ENCODE measurements at regions not wholly inside any gene's neighbourhood (a gene's known extent, or its start where the extent isn't known, plus 50 kb on each side); places are given as distances from the start of the nearest gene placed in this dataset.

DNA sequence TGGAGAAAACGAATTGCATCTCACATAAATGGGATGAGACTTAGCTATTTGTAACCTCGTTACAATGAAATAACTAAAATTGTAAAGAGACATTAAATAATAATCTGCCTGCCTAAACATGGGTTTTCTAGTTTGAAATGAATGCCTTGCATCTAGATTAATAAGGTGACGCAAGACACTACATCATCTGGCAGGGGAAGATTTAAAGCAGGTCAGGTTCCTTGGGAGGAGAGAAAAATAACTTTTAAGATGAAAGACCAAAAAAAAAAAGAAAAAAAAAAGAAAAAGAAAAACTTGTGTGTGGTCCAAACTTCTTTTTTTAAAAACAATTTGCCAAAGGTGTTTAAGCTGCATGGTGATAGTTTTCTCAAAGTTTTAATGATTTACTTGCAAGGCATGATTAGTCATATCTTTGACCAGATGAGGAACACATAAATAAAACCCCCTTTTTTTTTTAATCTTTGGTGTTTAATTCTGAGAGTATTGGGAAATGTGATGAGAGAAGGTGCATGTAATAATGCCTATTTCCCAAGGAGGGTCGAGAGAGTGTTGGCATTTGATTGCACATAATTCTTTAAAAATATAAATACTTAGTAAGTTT is 122.9 kb upstream of the ADAMTSL1 start:
- H3K4me1 Mint-ChIP-seq = no peaks in the 10 kb centered on the region
- H3K36me3 Mint-ChIP-seq (ENCODE audit: low read depth) = no peaks in the 10 kb centered on the region
- ATAC-seq (no peak), DNase-seq (no peak)
- no peaks in the 10 kb centered on the region for H3K9me3 Mint-ChIP-seq (ENCODE audit: low read depth)
- ChIA-PET POLR2A (interaction anchor here (0.6 kb wide), 1 partner anchor 148 kb away, joined by 3 read pairs; no protein-coding TSS in a partner anchor), CTCF (interaction anchor here (0.6 kb wide), 1 partner anchor 10 kb away, joined by 3 read pairs; no protein-coding TSS in a partner anchor)
- H3K4me3 Mint-ChIP-seq = no peak overlapping the region
- peaks cover 1% of the 10 kb centered on the region for H3K27me3 Mint-ChIP-seq
- H3K27ac Mint-ChIP-seq = no peak overlapping the region
- intact Hi-C loops (cut with DNase I, micrococcal nuclease) = no loop called here

- intact Hi-C loops (cut with DNase I, micrococcal nuclease) = no loop called here
- Mint-ChIP-seq H3K36me3 (ENCODE audit: low read depth) (no peaks in the 10 kb centered on the region), H3K4me1 (no peaks in the 10 kb centered on the region), H3K27ac (no peak overlapping the region), H3K9me3 (ENCODE audit: low read depth) (no peaks in the 10 kb centered on the region), H3K4me3 (no peak overlapping the region), H3K27me3 (peaks cover 1% of the 10 kb centered on the region)
- ChIA-PET POLR2A (no interaction called here), CTCF (no interaction called here)
- DNase-seq (no peak), ATAC-seq (no peak)
Observed at GRCh38 chr9:18352711-18353110, 121.2 kb upstream of the ADAMTSL1 start.

GRCh38 chr9:18353473-18353872 is 120.5 kb upstream of the ADAMTSL1 start:
- Mint-ChIP-seq H3K27me3 (peaks cover 1% of the 10 kb centered on the region), H3K36me3 (ENCODE audit: low read depth) (no peaks in the 10 kb centered on the region), H3K4me1 (no peaks in the 10 kb centered on the region), H3K9me3 (ENCODE audit: low read depth) (no peaks in the 10 kb centered on the region), H3K4me3 (no peak overlapping the region), H3K27ac (no peak overlapping the region)
- POLR2A ChIA-PET = no interaction called here
- ATAC-seq (no peak), DNase-seq (no peak)
- CTCF ChIA-PET = no interaction called here
- intact Hi-C loops (cut with DNase I, micrococcal nuclease) = no loop called here

DNA sequence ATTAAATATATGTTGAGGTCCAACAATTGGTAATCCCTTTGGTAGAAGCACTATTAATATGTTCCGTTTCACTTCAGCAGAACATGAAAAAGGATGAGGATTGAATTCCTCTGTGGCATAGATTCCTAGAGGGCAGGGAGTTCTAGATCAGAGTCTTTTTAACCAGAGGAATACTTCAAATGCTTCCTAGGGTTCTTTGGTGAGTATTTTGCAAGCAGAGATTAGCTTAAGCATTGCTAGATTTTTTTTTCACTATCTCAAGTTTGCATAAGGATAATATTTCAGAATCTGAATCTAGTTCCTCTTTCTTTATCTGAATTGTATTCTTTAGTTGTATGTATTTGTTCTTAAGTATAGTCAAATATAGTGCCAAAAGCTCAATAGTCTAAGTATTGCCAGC is 116.6 kb upstream of the ADAMTSL1 start:
- ChIA-PET CTCF (no interaction called here), POLR2A (no interaction called here)
- Mint-ChIP-seq H3K27me3 (peaks cover 3% of the 10 kb centered on the region), H3K9me3 (ENCODE audit: low read depth) (no peaks in the 10 kb centered on the region), H3K4me3 (no peak overlapping the region), H3K27ac (no peak overlapping the region), H3K36me3 (ENCODE audit: low read depth) (no peaks in the 10 kb centered on the region), H3K4me1 (no peaks in the 10 kb centered on the region)
- DNase-seq (no peak), ATAC-seq (no peak)
- intact Hi-C loops (cut with DNase I, micrococcal nuclease) = no loop called here

DNA sequence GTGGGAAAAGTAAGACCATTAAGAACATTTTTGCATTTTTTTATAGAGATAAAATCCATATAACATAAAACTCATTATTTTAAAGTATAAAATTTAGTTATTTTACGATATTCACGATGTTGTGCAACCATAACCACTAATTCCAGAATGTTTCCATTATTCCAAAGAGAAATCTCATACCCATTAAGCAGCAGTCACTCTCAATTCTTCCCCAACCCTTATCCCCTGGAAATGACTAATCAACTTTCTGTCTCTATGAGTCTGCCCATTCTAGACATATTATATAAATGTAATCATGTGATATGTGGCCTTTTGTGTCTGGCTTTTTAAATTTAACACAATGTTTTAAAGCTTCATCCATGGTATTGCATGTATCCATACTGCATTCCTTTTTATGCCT is 115.6 kb upstream of the ADAMTSL1 start:
- ChIA-PET POLR2A (no interaction called here), CTCF (no interaction called here)
- ATAC-seq (no peak), DNase-seq (no peak)
- intact Hi-C loops (cut with DNase I, micrococcal nuclease) = no loop called here
- Mint-ChIP-seq H3K27me3 (peaks cover 3% of the 10 kb centered on the region), H3K4me3 (no peak overlapping the region), H3K36me3 (ENCODE audit: low read depth) (no peaks in the 10 kb centered on the region), H3K27ac (no peak overlapping the region), H3K9me3 (ENCODE audit: low read depth) (no peaks in the 10 kb centered on the region), H3K4me1 (no peaks in the 10 kb centered on the region)

DNA sequence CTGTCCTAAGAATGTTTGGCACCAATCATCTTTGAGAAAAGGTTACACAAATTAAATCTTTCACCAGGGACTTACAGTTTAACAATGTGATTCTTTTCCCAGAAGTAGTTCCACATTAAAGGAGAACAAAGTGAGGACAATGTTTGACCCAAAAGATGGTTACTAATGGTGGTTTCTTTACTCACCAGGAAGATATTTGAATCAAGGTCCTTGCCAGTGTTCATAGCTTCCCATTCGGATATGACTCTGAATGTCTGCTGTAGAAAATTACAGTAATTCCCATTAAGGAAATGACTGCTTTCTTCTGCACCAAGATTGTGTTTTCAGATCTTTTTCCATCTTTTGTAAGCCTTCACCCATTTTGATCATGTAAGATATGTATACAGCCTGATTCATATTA is 114.6 kb upstream of the ADAMTSL1 start:
- peaks cover 3% of the 10 kb centered on the region for H3K27me3 Mint-ChIP-seq
- ChIA-PET POLR2A (no interaction called here), CTCF (no interaction called here)
- no peaks in the 10 kb centered on the region for H3K9me3 Mint-ChIP-seq (ENCODE audit: low read depth)
- DNase-seq (no peak), ATAC-seq (no peak)
- no peak overlapping the region for H3K27ac Mint-ChIP-seq
- no peak overlapping the region for H3K4me3 Mint-ChIP-seq
- intact Hi-C loops (cut with DNase I, micrococcal nuclease) = no loop called here
- H3K4me1 Mint-ChIP-seq = no peaks in the 10 kb centered on the region
- no peaks in the 10 kb centered on the region for H3K36me3 Mint-ChIP-seq (ENCODE audit: low read depth)

GRCh38 chr9:18360005-18360404 is 113.9 kb upstream of the ADAMTSL1 start:
- DNase-seq (no peak), ATAC-seq (no peak)
- Mint-ChIP-seq H3K4me1 (no peaks in the 10 kb centered on the region), H3K27me3 (peaks cover 3% of the 10 kb centered on the region), H3K4me3 (no peak overlapping the region), H3K36me3 (ENCODE audit: low read depth) (no peaks in the 10 kb centered on the region), H3K27ac (no peak overlapping the region), H3K9me3 (ENCODE audit: low read depth) (no peaks in the 10 kb centered on the region)
- intact Hi-C loops (cut with DNase I, micrococcal nuclease) = no loop called here
- ChIA-PET POLR2A (no interaction called here), CTCF (no interaction called here)

DNA sequence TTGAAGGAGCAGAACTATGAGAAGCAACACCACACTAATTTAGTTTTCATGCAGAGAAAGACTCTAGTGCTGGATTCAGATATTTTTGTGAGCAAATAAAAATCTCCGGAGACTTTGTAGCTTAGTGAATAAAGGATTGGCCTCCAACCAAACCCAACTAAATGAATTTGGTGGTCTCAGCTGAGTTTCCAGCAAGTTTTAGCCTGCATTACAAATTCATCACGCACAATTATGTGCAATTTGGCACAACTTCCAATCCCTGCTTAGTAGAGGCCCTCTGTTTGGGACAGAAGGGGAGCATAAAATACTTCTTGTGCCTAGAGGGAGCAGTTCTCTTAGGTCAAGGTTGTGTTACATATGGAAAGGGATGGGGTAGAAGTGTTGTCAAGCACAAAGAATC is 112.3 kb upstream of the ADAMTSL1 start:
- DNase-seq = no peak
- Mint-ChIP-seq H3K4me3 (no peak overlapping the region), H3K4me1 (no peaks in the 10 kb centered on the region), H3K36me3 (ENCODE audit: low read depth) (no peaks in the 10 kb centered on the region), H3K27me3 (peaks cover 3% of the 10 kb centered on the region), H3K9me3 (ENCODE audit: low read depth) (no peaks in the 10 kb centered on the region), H3K27ac (no peak overlapping the region)
- intact Hi-C loops (cut with DNase I, micrococcal nuclease) = no loop called here
- ChIA-PET CTCF (no interaction called here), POLR2A (no interaction called here)
- no peak for ATAC-seq

- Mint-ChIP-seq H3K4me3 (no peak overlapping the region), H3K9me3 (ENCODE audit: low read depth) (no peaks in the 10 kb centered on the region), H3K27ac (no peak overlapping the region), H3K36me3 (ENCODE audit: low read depth) (no peaks in the 10 kb centered on the region), H3K4me1 (no peaks in the 10 kb centered on the region), H3K27me3 (peaks cover 3% of the 10 kb centered on the region)
- ChIA-PET POLR2A (no interaction called here), CTCF (no interaction called here)
- no peak for DNase-seq
- no peak for ATAC-seq
- intact Hi-C loops (cut with DNase I, micrococcal nuclease) = no loop called here
Observed at GRCh38 chr9:18362166-18362565, 111.8 kb upstream of the ADAMTSL1 start.

GRCh38 chr9:18362901-18363685 is 110.9 kb upstream of the ADAMTSL1 start:
- Mint-ChIP-seq H3K27me3 (peaks cover 3% of the 10 kb centered on the region), H3K4me1 (no peaks in the 10 kb centered on the region), H3K36me3 (ENCODE audit: low read depth) (no peaks in the 10 kb centered on the region), H3K9me3 (ENCODE audit: low read depth) (no peaks in the 10 kb centered on the region), H3K27ac (no peak overlapping the region), H3K4me3 (no peak overlapping the region)
- intact Hi-C loops (cut with DNase I, micrococcal nuclease) = no loop called here
- no peak for DNase-seq
- no peak for ATAC-seq
- CTCF ChIA-PET = no interaction called here
- POLR2A ChIA-PET = no interaction called here

DNA sequence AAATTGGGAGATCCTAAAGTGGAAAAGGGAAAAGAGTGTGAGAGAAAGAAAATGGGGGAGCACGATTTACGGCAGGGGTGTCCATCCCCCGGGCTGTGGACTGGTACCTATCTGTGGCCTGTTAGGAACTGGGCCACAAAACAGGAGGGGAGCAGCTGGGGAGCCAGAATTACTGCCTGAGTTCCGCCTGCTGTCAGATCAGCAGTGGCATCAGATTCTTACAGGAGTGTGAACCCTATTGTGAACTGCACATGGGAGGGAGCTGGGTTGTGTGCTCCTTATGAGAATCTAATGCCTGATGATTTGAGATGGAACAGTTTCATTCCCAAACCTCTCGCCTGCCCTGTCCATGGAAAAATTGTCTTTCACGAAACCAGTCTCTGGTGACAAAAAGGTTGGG is 108.3 kb upstream of the ADAMTSL1 start:
- CTCF ChIA-PET = interaction anchor here (0.5 kb wide), 1 partner anchor 133 kb away, joined by 3 read pairs; no protein-coding TSS in a partner anchor
- POLR2A ChIA-PET = no interaction called here
- H3K9me3 Mint-ChIP-seq (ENCODE audit: low read depth) = no peaks in the 10 kb centered on the region

GRCh38 chr9:18366184-18366583 is 107.8 kb upstream of the ADAMTSL1 start:
- CTCF ChIA-PET = interaction anchor here (0.5 kb wide), 1 partner anchor 132 kb away, joined by 3 read pairs; no protein-coding TSS in a partner anchor
- intact Hi-C loops (cut with DNase I, micrococcal nuclease) = no loop called here
- Mint-ChIP-seq H3K4me1 (no peaks in the 10 kb centered on the region), H3K9me3 (ENCODE audit: low read depth) (no peaks in the 10 kb centered on the region), H3K27me3 (peaks cover 3% of the 10 kb centered on the region), H3K4me3 (no peak overlapping the region), H3K27ac (no peak overlapping the region), H3K36me3 (ENCODE audit: low read depth) (no peaks in the 10 kb centered on the region)
- ATAC-seq (no peak), DNase-seq (no peak)
- POLR2A ChIA-PET = no interaction called here

More for the DNA sequence above, 108.3 kb upstream of the ADAMTSL1 start:
- Mint-ChIP-seq H3K36me3 (ENCODE audit: low read depth) (no peaks in the 10 kb centered on the region), H3K4me3 (no peak overlapping the region), H3K27me3 (peaks cover 3% of the 10 kb centered on the region), H3K4me1 (no peaks in the 10 kb centered on the region), H3K27ac (no peak overlapping the region)
- DNase-seq (no peak), ATAC-seq (no peak)
- intact Hi-C loops (cut with DNase I, micrococcal nuclease) = no loop called here
